SJCRH30 (cell line): ENCODE measurements at regions not wholly inside any gene's neighbourhood (a gene's known extent, or its start where the extent isn't known, plus 50 kb on each side); places are given as distances from the start of the nearest gene placed in this dataset.

Experiments
- DNase-seq, 2 experiments: peaks; one replicate each; pipeline ENCODE4 v3.0.0-alpha.2; 2015 to 2020
- H3K27ac ChIP-seq: fragments of 250-450 bp; sonication (Bioruptor Pico); 2 replicates; pipeline ENCODE4 v1.5.1; 2020; ENCODE audit warnings: mild to moderate bottlenecking, moderate library complexity
- H3K27me3 ChIP-seq: fragments of 250-450 bp; sonication (Bioruptor Pico); 2 replicates; pipeline ENCODE4 v1.5.1; 2020; ENCODE audit warnings: mild to moderate bottlenecking, moderate library complexity
- H3K36me3 ChIP-seq: fragments of 250-450 bp; sonication (Bioruptor Pico); 2 replicates; pipeline ENCODE4 v1.5.1; 2020; ENCODE audit warnings: mild to moderate bottlenecking, moderate library complexity
- H3K4me1 ChIP-seq: fragments of 250-450 bp; sonication (Bioruptor Pico); 2 replicates; pipeline ENCODE4 v1.5.1; 2020; ENCODE audit warnings: mild to moderate bottlenecking, moderate library complexity
- H3K4me3 ChIP-seq: fragments of 250-450 bp; sonication (Bioruptor Pico); 2 replicates; pipeline ENCODE4 v1.5.1; 2020; ENCODE audit warnings: mild to moderate bottlenecking, moderate library complexity
- H3K9me3 ChIP-seq: fragments of 250-450 bp; sonication (Bioruptor Pico); replicated peaks from 2 replicates; pipeline ENCODE4 v1.5.1; 2020; ENCODE audit warnings: mild to moderate bottlenecking, moderate library complexity

- no peak for DNase-seq
- H3K36me3 ChIP-seq: no peaks in the 10 kb centered on the region
- H3K27me3 ChIP-seq: no peaks in the 10 kb centered on the region
- no peaks in the 10 kb centered on the region for H3K4me1 ChIP-seq
- H3K27ac ChIP-seq: no peak overlapping the region
- H3K4me3 ChIP-seq: no peak overlapping the region
- no peaks in the 10 kb centered on the region; the same call in 1 of the 2 replicates for H3K9me3 ChIP-seq
Observed at GRCh38 chr4:124306352-124306751, 406.2 kb downstream of the ANKRD50 start.

GRCh38 chr4:124307143-124307542 is 405.4 kb downstream of the ANKRD50 start:
- Histone ChIP-seq H3K27me3 (no peaks in the 10 kb centered on the region), H3K9me3 (no peaks in the 10 kb centered on the region; the same call in 1 of the 2 replicates), H3K4me1 (no peaks in the 10 kb centered on the region), H3K4me3 (no peak overlapping the region), H3K27ac (no peak overlapping the region), H3K36me3 (no peaks in the 10 kb centered on the region)
- DNase-seq: no peak

- no peak for DNase-seq
- Histone ChIP-seq H3K9me3 (no peaks in the 10 kb centered on the region), H3K36me3 (no peaks in the 10 kb centered on the region), H3K27ac (no peak overlapping the region), H3K4me3 (no peak overlapping the region), H3K4me1 (peaks cover 18% of the 10 kb centered on the region), H3K27me3 (no peaks in the 10 kb centered on the region)
Observed at GRCh38 chr4:124318292-124318691, 394.2 kb downstream of the ANKRD50 start.

- H3K4me3 ChIP-seq: no peak overlapping the region
- peaks cover 18% of the 10 kb centered on the region for H3K4me1 ChIP-seq
- no peaks in the 10 kb centered on the region for H3K36me3 ChIP-seq
- peak; percentile 55 to 66 for DNase-seq
- no peak overlapping the region for H3K27ac ChIP-seq
- no peaks in the 10 kb centered on the region for H3K9me3 ChIP-seq
- no peaks in the 10 kb centered on the region for H3K27me3 ChIP-seq
Observed at GRCh38 chr4:124321364-124321763, 391.2 kb downstream of the ANKRD50 start.

- peaks cover 18% of the 10 kb centered on the region for H3K4me1 ChIP-seq
- no peak overlapping the region for H3K27ac ChIP-seq
- H3K27me3 ChIP-seq: no peaks in the 10 kb centered on the region
- no peaks in the 10 kb centered on the region for H3K9me3 ChIP-seq
- no peak overlapping the region for H3K4me3 ChIP-seq
- no peaks in the 10 kb centered on the region for H3K36me3 ChIP-seq
- DNase-seq: peak in 1 of 2 experiments; percentile 72
Observed at GRCh38 chr4:124322234-124323065, 390.1 kb downstream of the ANKRD50 start.

- Histone ChIP-seq H3K27me3 (no peaks in the 10 kb centered on the region), H3K36me3 (no peaks in the 10 kb centered on the region), H3K9me3 (peaks cover 3% of the 10 kb centered on the region; the same call in 1 of the 2 replicates), H3K4me3 (no peak overlapping the region), H3K4me1 (peaks cover 7% of the 10 kb centered on the region; the same call in 1 of the 2 replicates), H3K27ac (no peak overlapping the region)
- DNase-seq: no peak
Observed at GRCh38 chr4:124325690-124326089, 386.8 kb downstream of the ANKRD50 start.

- H3K4me1 ChIP-seq: no peaks in the 10 kb centered on the region
- H3K27ac ChIP-seq: no peak overlapping the region
- no peaks in the 10 kb centered on the region for H3K27me3 ChIP-seq
- no peak overlapping the region for H3K4me3 ChIP-seq
- no peak for DNase-seq
- peaks cover 3% of the 10 kb centered on the region; the same call in 1 of the 2 replicates for H3K9me3 ChIP-seq
- H3K36me3 ChIP-seq: no peaks in the 10 kb centered on the region
Observed at GRCh38 chr4:124329134-124329533, 383.4 kb downstream of the ANKRD50 start.

GRCh38 chr4:124330045-124330444 is 382.5 kb downstream of the ANKRD50 start:
- no peak for DNase-seq
- H3K4me1 ChIP-seq: no peaks in the 10 kb centered on the region
- H3K27ac ChIP-seq: no peak overlapping the region
- peaks cover 3% of the 10 kb centered on the region; the same call in 1 of the 2 replicates for H3K9me3 ChIP-seq
- H3K36me3 ChIP-seq: no peaks in the 10 kb centered on the region
- no peaks in the 10 kb centered on the region for H3K27me3 ChIP-seq
- H3K4me3 ChIP-seq: no peak overlapping the region

- H3K27me3 ChIP-seq: no peaks in the 10 kb centered on the region
- no peaks in the 10 kb centered on the region for H3K4me1 ChIP-seq
- no peaks in the 10 kb centered on the region for H3K36me3 ChIP-seq
- no peak overlapping the region for H3K4me3 ChIP-seq
- no peak for DNase-seq
- H3K9me3 ChIP-seq: peaks cover 3% of the 10 kb centered on the region; the same call in 1 of the 2 replicates
- no peak overlapping the region for H3K27ac ChIP-seq
Observed at GRCh38 chr4:124331781-124332180, 380.8 kb downstream of the ANKRD50 start.

- no peaks in the 10 kb centered on the region for H3K4me1 ChIP-seq
- H3K9me3 ChIP-seq: peaks cover 3% of the 10 kb centered on the region; the same call in 1 of the 2 replicates
- H3K27ac ChIP-seq: no peak overlapping the region
- H3K4me3 ChIP-seq: no peak overlapping the region
- no peaks in the 10 kb centered on the region for H3K27me3 ChIP-seq
- DNase-seq: no peak
- no peaks in the 10 kb centered on the region for H3K36me3 ChIP-seq
Observed at GRCh38 chr4:124333466-124333865, 379.1 kb downstream of the ANKRD50 start.

- Histone ChIP-seq H3K9me3 (peaks cover under 1% of the 10 kb centered on the region; the same call in 1 of the 2 replicates), H3K27ac (no peak overlapping the region), H3K4me3 (no peak overlapping the region), H3K27me3 (no peaks in the 10 kb centered on the region), H3K4me1 (no peaks in the 10 kb centered on the region), H3K36me3 (no peaks in the 10 kb centered on the region)
- DNase-seq: peak; percentile 28 to 75
Observed at GRCh38 chr4:124334119-124334518, 378.4 kb downstream of the ANKRD50 start.

- Histone ChIP-seq H3K27ac (no peak overlapping the region), H3K27me3 (no peaks in the 10 kb centered on the region), H3K4me3 (no peak overlapping the region), H3K36me3 (no peaks in the 10 kb centered on the region), H3K9me3 (no peaks in the 10 kb centered on the region), H3K4me1 (no peaks in the 10 kb centered on the region)
- peak; percentile 42 to 46 for DNase-seq
Observed at GRCh38 chr4:124337874-124338273, 374.7 kb downstream of the ANKRD50 start.

- no peaks in the 10 kb centered on the region for H3K36me3 ChIP-seq
- no peaks in the 10 kb centered on the region for H3K27me3 ChIP-seq
- no peak overlapping the region for H3K27ac ChIP-seq
- DNase-seq: no peak
- H3K9me3 ChIP-seq: no peaks in the 10 kb centered on the region
- no peaks in the 10 kb centered on the region for H3K4me1 ChIP-seq
- H3K4me3 ChIP-seq: no peak overlapping the region
Observed at GRCh38 chr4:124343661-124344171, 368.8 kb downstream of the ANKRD50 start.

- H3K4me1 ChIP-seq: no peaks in the 10 kb centered on the region
- no peak overlapping the region for H3K27ac ChIP-seq
- H3K9me3 ChIP-seq: no peaks in the 10 kb centered on the region
- no peak for DNase-seq
- H3K27me3 ChIP-seq: 0 out of 2 replicates have a peak, but pooled peaks cover 3% of the 10 kb centered on the region
- no peak overlapping the region for H3K4me3 ChIP-seq
- no peaks in the 10 kb centered on the region; the same call in 1 of the 2 replicates for H3K36me3 ChIP-seq
Observed at GRCh38 chr4:124372916-124373315, 339.6 kb downstream of the ANKRD50 start.

- no peak for DNase-seq
- H3K4me3 ChIP-seq: no peak overlapping the region
- no peaks in the 10 kb centered on the region for H3K27me3 ChIP-seq
- H3K9me3 ChIP-seq: no peaks in the 10 kb centered on the region
- H3K4me1 ChIP-seq: no peaks in the 10 kb centered on the region
- no peaks in the 10 kb centered on the region for H3K36me3 ChIP-seq
- H3K27ac ChIP-seq: no peak overlapping the region
Observed at GRCh38 chr4:124386163-124386562, 326.4 kb downstream of the ANKRD50 start.
